ENCODE measurements at regions not wholly inside any gene's neighbourhood (a gene's known extent, or its start where the extent isn't known, plus 50 kb on each side); places are given as distances from the start of the nearest gene placed in this dataset.

GRCh38 chr1:4362314-4363044 is 291.9 kb upstream of the AJAP1 start:
- Histone ChIP-seq H3K27ac (no peak overlapping the region), H3K4me3 (ENCODE audit: low read depth in 1 of 2, low read length in 1 of 2) (no peak overlapping the region), H3K27me3 (no peaks in the 10 kb centered on the region), H3K36me3 (no peaks in the 10 kb centered on the region), H3K4me1 (ENCODE audit: control insufficient read depth in 1 of 2, insufficient read depth in 1 of 2, low read depth in 1 of 2, low read length in 1 of 2) (no peaks in the 10 kb centered on the region), H3K9me3 (no peaks in the 10 kb centered on the region)
- TF ChIP-seq, protein P1, sequence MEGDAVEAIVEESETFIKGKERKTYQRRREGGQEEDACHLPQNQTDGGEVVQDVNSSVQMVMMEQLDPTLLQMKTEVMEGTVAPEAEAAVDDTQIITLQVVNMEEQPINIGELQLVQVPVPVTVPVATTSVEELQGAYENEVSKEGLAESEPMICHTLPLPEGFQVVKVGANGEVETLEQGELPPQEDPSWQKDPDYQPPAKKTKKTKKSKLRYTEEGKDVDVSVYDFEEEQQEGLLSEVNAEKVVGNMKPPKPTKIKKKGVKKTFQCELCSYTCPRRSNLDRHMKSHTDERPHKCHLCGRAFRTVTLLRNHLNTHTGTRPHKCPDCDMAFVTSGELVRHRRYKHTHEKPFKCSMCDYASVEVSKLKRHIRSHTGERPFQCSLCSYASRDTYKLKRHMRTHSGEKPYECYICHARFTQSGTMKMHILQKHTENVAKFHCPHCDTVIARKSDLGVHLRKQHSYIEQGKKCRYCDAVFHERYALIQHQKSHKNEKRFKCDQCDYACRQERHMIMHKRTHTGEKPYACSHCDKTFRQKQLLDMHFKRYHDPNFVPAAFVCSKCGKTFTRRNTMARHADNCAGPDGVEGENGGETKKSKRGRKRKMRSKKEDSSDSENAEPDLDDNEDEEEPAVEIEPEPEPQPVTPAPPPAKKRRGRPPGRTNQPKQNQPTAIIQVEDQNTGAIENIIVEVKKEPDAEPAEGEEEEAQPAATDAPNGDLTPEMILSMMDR (IDR thresholded peaks at IDR 0.05), result no peak

DNA sequence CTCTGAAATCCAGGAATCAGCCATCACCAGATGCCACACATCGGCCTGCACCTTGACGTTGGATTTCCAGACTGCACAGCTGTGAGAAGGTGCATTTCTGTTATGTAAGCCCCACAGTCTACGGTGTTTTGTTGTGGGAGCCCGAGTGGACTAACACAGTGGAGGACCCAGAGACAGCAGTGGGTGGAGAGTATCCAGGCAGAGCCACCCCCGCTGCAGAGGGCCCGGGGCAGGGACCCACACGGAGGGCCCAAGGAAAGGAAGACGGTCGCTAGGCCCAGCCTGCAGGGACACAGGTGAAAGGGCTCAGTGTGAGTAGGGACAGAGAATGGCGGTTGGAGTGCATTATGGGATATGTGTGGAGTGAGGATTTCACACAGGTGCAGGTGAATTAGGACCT is 288.3 kb upstream of the AJAP1 start:
- Histone ChIP-seq H3K36me3 (no peaks in the 10 kb centered on the region), H3K9me3 (no peaks in the 10 kb centered on the region), H3K4me3 (ENCODE audit: low read depth in 1 of 2, low read length in 1 of 2) (no peak overlapping the region), H3K27ac (no peak overlapping the region), H3K27me3 (no peaks in the 10 kb centered on the region), H3K4me1 (ENCODE audit: control insufficient read depth in 1 of 2, insufficient read depth in 1 of 2, low read depth in 1 of 2, low read length in 1 of 2) (no peaks in the 10 kb centered on the region)
- TF ChIP-seq, protein P1 (IDR thresholded peaks at IDR 0.05), result no peak

DNA sequence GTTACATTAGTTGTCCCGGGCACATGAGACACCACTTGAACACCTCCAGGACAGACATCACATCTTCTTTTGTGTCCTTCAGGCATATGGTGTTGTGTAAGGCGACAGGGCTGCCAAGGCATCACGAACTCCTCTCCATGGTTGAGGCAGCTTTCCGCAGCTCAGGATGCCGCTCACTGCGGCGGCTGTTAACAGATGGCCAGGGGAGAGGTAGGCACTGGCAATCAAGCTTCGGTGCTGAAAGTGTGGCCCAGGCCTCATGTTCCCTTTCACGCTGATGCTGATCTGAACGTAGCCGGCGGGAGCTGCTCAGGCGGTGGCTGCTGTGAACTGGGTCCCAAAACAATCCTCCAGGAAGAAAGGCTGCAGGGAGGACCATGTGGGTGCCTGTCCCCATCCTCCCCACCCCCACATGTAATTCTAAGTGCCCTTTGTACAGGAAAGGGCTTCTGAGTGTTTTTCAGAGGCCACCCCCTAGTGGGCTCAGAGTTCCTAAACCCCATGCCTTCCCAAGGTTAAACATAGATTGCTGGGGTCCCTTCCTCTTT is 287.1 kb upstream of the AJAP1 start:
- Histone ChIP-seq H3K36me3 (no peaks in the 10 kb centered on the region), H3K27me3 (no peaks in the 10 kb centered on the region), H3K4me1 (ENCODE audit: control insufficient read depth in 1 of 2, insufficient read depth in 1 of 2, low read depth in 1 of 2, low read length in 1 of 2) (no peaks in the 10 kb centered on the region), H3K4me3 (ENCODE audit: low read depth in 1 of 2, low read length in 1 of 2) (no peak overlapping the region), H3K27ac (no peak overlapping the region), H3K9me3 (no peaks in the 10 kb centered on the region)
- TF ChIP-seq, protein P1 (IDR thresholded peaks at IDR 0.05), result no peak

GRCh38 chr1:4369335-4369734 is 285.1 kb upstream of the AJAP1 start:
- Histone ChIP-seq H3K4me3 (ENCODE audit: low read depth in 1 of 2, low read length in 1 of 2) (no peak overlapping the region), H3K36me3 (no peaks in the 10 kb centered on the region), H3K27ac (no peak overlapping the region), H3K9me3 (no peaks in the 10 kb centered on the region), H3K4me1 (ENCODE audit: control insufficient read depth in 1 of 2, insufficient read depth in 1 of 2, low read depth in 1 of 2, low read length in 1 of 2) (no peaks in the 10 kb centered on the region), H3K27me3 (no peaks in the 10 kb centered on the region)
- TF ChIP-seq, protein P1 (IDR thresholded peaks at IDR 0.05), result no peak

GRCh38 chr1:4371849-4372248 is 282.6 kb upstream of the AJAP1 start:
- Histone ChIP-seq H3K4me1 (ENCODE audit: control insufficient read depth in 1 of 2, insufficient read depth in 1 of 2, low read depth in 1 of 2, low read length in 1 of 2) (no peaks in the 10 kb centered on the region), H3K27me3 (no peaks in the 10 kb centered on the region), H3K27ac (no peak overlapping the region), H3K9me3 (no peaks in the 10 kb centered on the region), H3K4me3 (ENCODE audit: low read depth in 1 of 2, low read length in 1 of 2) (no peak overlapping the region), H3K36me3 (no peaks in the 10 kb centered on the region)
- TF ChIP-seq, protein P1 (IDR thresholded peaks at IDR 0.05), result no peak

All from neutrophil (primary cell).